CD4-positive, alpha-beta T cell (primary cell): ENCODE measurements at regions not wholly inside any gene's neighbourhood (a gene's known extent, or its start where the extent isn't known, plus 50 kb on each side); places are given as distances from the start of the nearest gene placed in this dataset.

ENCODE experiments used
- ATAC-seq: fragments of 200-7000 bp; cut with Tn5 transposase; one replicate; pipeline ENCODE4 v1.10.0; 2022; ENCODE audit warnings: mild to moderate bottlenecking; ENCODE audit not compliant: poor library complexity
- CTCF ChIA-PET: fragments of 350-600 bp; sonication (Branson Sonifier 250); formaldehyde crosslinking; loops from one replicate; lab custom pipeline; 2021; ENCODE audit warnings: antibody characterized with exemption, inconsistent platforms; lab: Charles Lee
- POLR2A ChIA-PET: fragments of 350-600 bp; sonication (Branson Sonifier 250); formaldehyde crosslinking; loops from one replicate; lab custom pipeline; 2021; ENCODE audit warnings: antibody characterized with exemption, inconsistent platforms; lab: Charles Lee
- DNase-seq, 14 experiments: peaks; one replicate each; pipeline ENCODE4 v3.0.0-alpha.2; 2013 to 2020; ENCODE audit warnings: mixed read lengths in 2 of 14
- H3K27ac ChIP-seq, 2 donors: one replicate each; pipeline versions ENCODE4 v1.5.1 to v1.7.0; 2013; ENCODE audit warnings: low read length in 2 of 2, low read depth in 1 of 2, mild to moderate bottlenecking in 1 of 2
- H3K27me3 ChIP-seq, 2 experiments: 1 replicate in 1 of 2; 2 replicates in 1 of 2; pipeline versions ENCODE4 v1.6.1 to v1.7.0; 2013; ENCODE audit warnings: low read length in 2 of 2, control low read depth in 1 of 2, mild to moderate bottlenecking in 1 of 2, moderate library complexity in 1 of 2; ENCODE audit not compliant: insufficient read depth in 2 of 2, control insufficient read depth in 1 of 2
- H3K36me3 ChIP-seq: one replicate; pipeline ENCODE4 v1.6.1; 2013; ENCODE audit warnings: low read length, control low read depth; ENCODE audit not compliant: insufficient read depth
- H3K4me1 ChIP-seq: one replicate; pipeline ENCODE4 v1.6.1; 2013; ENCODE audit warnings: low read length, control low read depth; ENCODE audit not compliant: insufficient read depth
- H3K4me3 ChIP-seq: one replicate; pipeline ENCODE4 v1.5.1; 2013; ENCODE audit warnings: mild to moderate bottlenecking, low read length, moderate library complexity
- H3K9me3 ChIP-seq, 2 experiments: 1 replicate in 1 of 2; 2 replicates in 1 of 2; pipeline versions ENCODE4 v1.6.1 to v1.7.0; 2013; ENCODE audit warnings: low read length in 2 of 2, mild to moderate bottlenecking in 2 of 2, control low read depth in 1 of 2, moderate library complexity in 1 of 2; ENCODE audit not compliant: control insufficient read depth in 1 of 2, insufficient read depth in 1 of 2
- H3K27ac Mint-ChIP-seq: one replicate; pipeline ENCODE4 v1.8.0; 2020; ENCODE audit warnings: mixed read lengths
- H3K27me3 Mint-ChIP-seq: one replicate; pipeline ENCODE4 v1.8.0; 2021; ENCODE audit warnings: mixed read lengths
- H3K36me3 Mint-ChIP-seq: one replicate; pipeline ENCODE4 v1.8.0; 2021; ENCODE audit warnings: low read depth, mixed read lengths
- H3K4me1 Mint-ChIP-seq: one replicate; pipeline ENCODE4 v1.8.0; 2021; ENCODE audit warnings: low read depth, mixed read lengths
- H3K4me3 Mint-ChIP-seq: one replicate; pipeline ENCODE4 v1.8.0; 2020; ENCODE audit warnings: mild to moderate bottlenecking, mixed read lengths
- H3K9me3 Mint-ChIP-seq: one replicate; pipeline ENCODE4 v1.8.0; 2020; ENCODE audit warnings: mixed read lengths
- CTCF ChIP-seq: fragments of 200-600 bp; IDR thresholded peaks from one replicate; pipeline ENCODE4 v1.8.0; 2022; ENCODE audit warnings: antibody characterized with exemption, mild to moderate bottlenecking
- intact Hi-C, 2 experiments: fragments of 100-400 bp; cut with DNase I in 1 of 2; cut with micrococcal nuclease in 1 of 2; formaldehyde crosslinking; loops; one replicate each; pipeline versions ENCODE4 v1.15.1 to v1.9.0; 2023 to 2025; cut with DNase I, micrococcal nuclease

GRCh38 chr3:176958560-176958959, 238.7 kb downstream of the TBL1XR1 start:
- H3K27me3 ChIP-seq: no peaks in the 10 kb centered on the region
- H3K27ac ChIP-seq: no peak overlapping the region
- H3K9me3 Mint-ChIP-seq: no peaks in the 10 kb centered on the region
- TF ChIP-seq CTCF: no peak
- no peaks in the 10 kb centered on the region for H3K4me1 Mint-ChIP-seq
- DNase-seq (no peak), ATAC-seq (no peak)
- H3K27me3 Mint-ChIP-seq: no peaks in the 10 kb centered on the region
- no peaks in the 10 kb centered on the region for H3K36me3 ChIP-seq
- POLR2A ChIA-PET: no interaction called here
- intact Hi-C loops: no loop called here
- no peaks in the 10 kb centered on the region for H3K4me1 ChIP-seq
- no peaks in the 10 kb centered on the region for H3K9me3 ChIP-seq
- no peak overlapping the region for H3K4me3 Mint-ChIP-seq
- no peak overlapping the region for H3K27ac Mint-ChIP-seq
- H3K4me3 ChIP-seq: no peak overlapping the region
- CTCF ChIA-PET: no interaction called here
- H3K36me3 Mint-ChIP-seq: no peaks in the 10 kb centered on the region

- no peak for ATAC-seq
- ChIA-PET CTCF (interaction anchor here (1.2 kb wide), 1 partner anchor 11 kb away, joined by 3 read pairs; no protein-coding TSS in a partner anchor), POLR2A (no interaction called here)
- Histone ChIP-seq H3K4me3 (no peak overlapping the region), H3K27ac (no peak overlapping the region), H3K36me3 (no peaks in the 10 kb centered on the region), H3K4me1 (no peaks in the 10 kb centered on the region), H3K9me3 (no peaks in the 10 kb centered on the region), H3K27me3 (no peaks in the 10 kb centered on the region)
- no peak for DNase-seq
- no peaks in the 10 kb centered on the region for H3K4me1 Mint-ChIP-seq
- no peak overlapping the region for H3K27ac Mint-ChIP-seq
- H3K4me3 Mint-ChIP-seq: no peak overlapping the region
- no peaks in the 10 kb centered on the region for H3K9me3 Mint-ChIP-seq
- H3K27me3 Mint-ChIP-seq: no peaks in the 10 kb centered on the region
- no peaks in the 10 kb centered on the region for H3K36me3 Mint-ChIP-seq
- no peak for TF ChIP-seq CTCF
- intact Hi-C loops: no loop called here
Observed at GRCh38 chr3:176954517-176954916, 242.8 kb downstream of the TBL1XR1 start.

- Histone ChIP-seq H3K4me3 (no peak overlapping the region), H3K27me3 (no peaks in the 10 kb centered on the region), H3K9me3 (no peaks in the 10 kb centered on the region), H3K4me1 (no peaks in the 10 kb centered on the region), H3K36me3 (no peaks in the 10 kb centered on the region), H3K27ac (no peak overlapping the region)
- no peak overlapping the region for H3K27ac Mint-ChIP-seq
- no peaks in the 10 kb centered on the region for H3K36me3 Mint-ChIP-seq
- TF ChIP-seq CTCF: no peak
- no peaks in the 10 kb centered on the region for H3K4me1 Mint-ChIP-seq
- H3K4me3 Mint-ChIP-seq: no peak overlapping the region
- CTCF ChIA-PET: interaction anchor here (1.2 kb wide), 1 partner anchor 12 kb away, joined by 3 read pairs; no protein-coding TSS in a partner anchor
- intact Hi-C loops: no loop called here
- POLR2A ChIA-PET: no interaction called here
- DNase-seq (no peak), ATAC-seq (no peak)
- H3K9me3 Mint-ChIP-seq: no peaks in the 10 kb centered on the region
- no peaks in the 10 kb centered on the region for H3K27me3 Mint-ChIP-seq
Observed at GRCh38 chr3:176953106-176954060, 243.9 kb downstream of the TBL1XR1 start.
